SK-N-MC (cell line): ENCODE measurements at regions not wholly inside any gene's neighbourhood (a gene's known extent, or its start where the extent isn't known, plus 50 kb on each side); places are given as distances from the start of the nearest gene placed in this dataset.
"Not testable (repeated sequence)": the region's sequence is repeated elsewhere in the genome, so short reads cannot be mapped to it uniquely, and the experiment has no call there.

ENCODE experiments used
- DNase-seq: peaks from one replicate; pipeline ENCODE4 v3.0.0-alpha.2; 2011; ENCODE audit warnings: low read depth, low spot score
- H3K27ac ChIP-seq: fragments of 200-600 bp; sonication (generic); 2 replicates; pipeline ENCODE4 v1.5.1; 2016; ENCODE audit warnings: mixed run types
- H3K36me3 ChIP-seq: fragments of 200-600 bp; sonication (generic); 2 replicates; pipeline ENCODE4 v1.6.1; 2017; ENCODE audit warnings: antibody characterized with exemption, low read length, mixed read lengths; ENCODE audit not compliant: insufficient read depth
- H3K4me3 ChIP-seq: fragments of 200-600 bp; sonication (generic); 2 replicates; pipeline ENCODE4 v1.5.1; 2016
- H3K9ac ChIP-seq: fragments of 200-600 bp; sonication (generic); 2 replicates; pipeline ENCODE4 v1.8.0; 2017; ENCODE audit warnings: mixed run types, mixed read lengths; ENCODE audit not compliant: insufficient read length
- H3K9me3 ChIP-seq: fragments of 200-600 bp; sonication (generic); 2 replicates; pipeline ENCODE4 v1.6.1; 2017; ENCODE audit warnings: low read depth, mild to moderate bottlenecking, antibody characterized with exemption, low read length, moderate library complexity, mixed read lengths
- EZH2 ChIP-seq: fragments of 200-600 bp; sonication (generic); IDR thresholded peaks from one replicate; pipeline ENCODE4 v1.6.1; 2017; ENCODE audit warnings: antibody characterized with exemption
- FOXP2 ChIP-seq: optimal IDR thresholded peaks from 2 replicates; pipeline ENCODE3; 2011; ENCODE audit warnings: mild to moderate bottlenecking, moderate library complexity; ENCODE audit not compliant: insufficient read depth; ENCODE audit errors: extremely low read length, control extremely low read depth
- POLR2AphosphoS5 ChIP-seq: IDR thresholded peaks from 2 replicates; pipeline ENCODE4 v1.6.1; 2012; ENCODE audit warnings: mild to moderate bottlenecking, low read depth, low read length, borderline replicate concordance

DNA sequence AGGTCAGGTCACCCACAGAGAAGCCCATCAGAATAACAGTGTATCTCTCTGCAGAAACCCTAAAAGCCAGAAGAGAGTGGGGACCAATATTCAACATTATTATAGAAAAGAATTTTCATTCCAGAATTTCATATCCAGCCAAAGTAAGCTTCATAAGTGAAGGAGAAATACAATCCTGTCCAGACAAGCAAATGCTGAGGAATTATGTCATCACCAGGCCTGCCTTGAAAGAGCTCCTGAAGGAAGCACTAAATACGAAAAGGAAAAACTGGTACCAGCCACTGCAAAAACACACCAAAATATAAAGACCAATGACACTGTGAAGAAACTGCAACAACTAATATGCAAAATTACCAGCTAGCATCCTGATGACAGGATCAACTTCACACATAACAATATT is 260.0 kb upstream of the KYNU start:
- Histone ChIP-seq H3K36me3 (no peaks in the 10 kb centered on the region), H3K4me3 (no peak overlapping the region), H3K9ac (no peak overlapping the region), H3K9me3 (no peaks in the 10 kb centered on the region), H3K27ac (no peak overlapping the region)
- TF ChIP-seq POLR2AphosphoS5 (no peak), FOXP2 (no peak), EZH2 (no peak)
- no peak for DNase-seq

DNA sequence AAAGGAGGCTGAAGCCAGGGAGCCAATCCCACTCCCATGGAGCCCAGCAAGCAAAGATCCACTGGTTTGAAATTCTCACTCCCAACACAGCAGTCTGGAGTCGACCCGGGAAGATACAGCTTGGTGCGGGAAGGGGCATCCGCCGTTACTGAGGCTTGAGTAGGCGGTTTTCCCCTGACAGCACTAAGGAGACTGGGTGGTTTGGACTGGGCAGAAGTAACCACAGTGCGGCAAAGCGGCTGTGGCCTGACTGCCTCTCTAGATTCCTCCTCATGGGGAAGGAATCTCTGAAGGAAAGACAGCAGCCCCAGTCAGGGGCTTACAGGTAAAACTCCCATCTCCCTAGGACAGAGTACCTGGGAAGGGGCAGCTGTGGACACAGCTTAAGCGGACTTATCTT is 261.6 kb upstream of the KYNU start:
- Histone ChIP-seq H3K27ac (no peak overlapping the region), H3K36me3 (no peaks in the 10 kb centered on the region), H3K4me3 (no peak overlapping the region), H3K9ac (no peak overlapping the region), H3K9me3 (no peaks in the 10 kb centered on the region)
- TF ChIP-seq POLR2AphosphoS5: no peak
- no peak for TF ChIP-seq EZH2
- no peak for TF ChIP-seq FOXP2
- no peak for DNase-seq

DNA sequence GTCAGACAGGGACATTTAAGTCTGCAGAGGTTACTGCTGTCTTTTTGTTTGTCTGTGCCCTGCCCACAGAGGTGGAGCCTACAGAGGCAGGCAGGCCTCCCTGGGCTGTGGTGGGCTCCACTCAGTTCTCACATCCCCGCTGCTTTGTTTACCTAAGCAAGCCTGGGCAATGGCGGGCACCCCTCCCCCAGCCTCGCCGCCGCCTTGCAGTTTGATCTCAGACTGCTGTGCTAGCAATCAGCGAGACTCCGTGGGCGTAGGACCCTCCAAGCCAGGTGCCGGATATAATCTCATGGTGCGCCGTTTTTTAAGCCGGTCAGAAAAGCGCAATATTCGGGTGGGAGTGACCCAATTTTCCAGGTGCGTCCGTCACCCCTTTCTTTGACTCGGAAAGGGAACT is 264.3 kb upstream of the KYNU start:
- DNase-seq: not testable (repeated sequence)

DNA sequence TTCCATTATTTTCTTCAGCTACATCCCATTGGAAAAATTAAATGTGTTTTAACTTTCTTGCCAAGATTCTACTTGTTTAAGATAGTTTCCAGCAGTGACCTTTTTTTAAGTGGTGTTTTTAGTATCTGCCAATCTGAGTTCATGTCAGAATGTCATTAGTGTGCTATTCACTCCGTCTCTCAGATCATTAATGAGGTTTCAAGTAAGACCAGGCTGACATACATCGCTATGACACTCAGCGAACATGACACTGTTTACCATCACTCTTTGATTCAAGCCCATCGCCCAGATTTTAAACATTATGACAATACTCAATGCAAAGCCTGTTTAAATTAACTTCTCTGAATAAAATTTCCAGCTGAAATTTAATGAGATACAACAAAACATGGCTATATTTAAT is 272.0 kb upstream of the KYNU start:
- no peaks in the 10 kb centered on the region for H3K36me3 ChIP-seq
- DNase-seq: no peak
- H3K4me3 ChIP-seq: no peak overlapping the region
- TF ChIP-seq EZH2 (no peak), FOXP2 (no peak), POLR2AphosphoS5 (no peak)
- no peak overlapping the region for H3K9ac ChIP-seq
- H3K9me3 ChIP-seq: no peaks in the 10 kb centered on the region
- no peak overlapping the region for H3K27ac ChIP-seq

More for the DNA sequence above, 264.3 kb upstream of the KYNU start:
- H3K36me3 ChIP-seq, H3K4me3 ChIP-seq, H3K27ac ChIP-seq, H3K9me3 ChIP-seq, H3K9ac ChIP-seq: not testable (repeated sequence)

DNA sequence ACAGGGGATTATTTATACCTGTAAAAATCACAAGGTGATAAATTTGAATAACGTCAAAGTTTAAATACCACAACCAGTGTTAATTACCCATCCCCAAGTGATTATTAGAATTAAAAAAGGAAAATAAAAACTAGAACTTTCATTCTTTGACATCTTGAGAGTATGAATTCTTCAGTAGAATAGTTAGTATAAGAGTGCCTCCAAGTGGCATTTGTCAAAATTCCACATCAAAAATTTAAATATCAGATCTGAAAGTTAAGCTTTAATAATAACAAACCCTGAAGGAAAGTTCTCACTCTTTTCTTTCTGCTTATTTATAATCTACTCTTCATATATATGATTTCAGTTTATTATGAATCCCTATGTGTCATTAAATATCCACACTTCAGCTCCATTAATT is 273.7 kb upstream of the KYNU start:
- Histone ChIP-seq H3K9me3 (no peaks in the 10 kb centered on the region), H3K9ac (no peak overlapping the region), H3K27ac (no peak overlapping the region), H3K4me3 (no peak overlapping the region), H3K36me3 (no peaks in the 10 kb centered on the region)
- peak; percentile 22 for DNase-seq
- TF ChIP-seq EZH2 (no peak), FOXP2 (no peak), POLR2AphosphoS5 (no peak)

DNA sequence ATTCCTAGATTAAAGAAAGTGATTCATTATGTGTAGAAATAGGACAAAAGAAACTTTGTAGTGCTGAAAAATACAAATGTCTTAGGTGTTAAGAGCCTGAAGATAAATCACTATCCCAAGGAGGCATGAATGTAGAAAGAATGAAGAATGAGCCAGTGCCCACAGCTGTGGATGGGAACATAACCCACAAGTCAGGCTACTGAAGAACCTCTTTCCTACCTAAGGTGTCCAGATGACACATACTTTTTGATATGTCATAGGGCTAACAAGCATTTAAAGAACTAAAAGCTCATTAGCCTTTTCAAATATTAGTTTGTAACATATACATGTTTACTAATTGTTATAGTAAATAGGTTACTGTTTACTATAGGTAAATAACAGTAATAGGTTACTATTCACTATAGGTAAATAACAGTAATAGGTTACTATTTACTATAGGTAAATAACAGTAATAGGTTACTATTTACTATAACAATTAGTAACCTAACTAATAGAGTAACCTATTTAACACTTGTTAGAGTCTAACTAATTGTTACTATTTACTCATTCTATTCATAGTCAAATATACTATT is 275.0 kb upstream of the KYNU start:
- Histone ChIP-seq H3K4me3 (no peak overlapping the region), H3K9ac (no peak overlapping the region), H3K27ac (no peak overlapping the region), H3K36me3 (no peaks in the 10 kb centered on the region), H3K9me3 (no peaks in the 10 kb centered on the region)
- TF ChIP-seq POLR2AphosphoS5 (no peak), FOXP2 (no peak), EZH2 (no peak)
- DNase-seq: no peak

DNA sequence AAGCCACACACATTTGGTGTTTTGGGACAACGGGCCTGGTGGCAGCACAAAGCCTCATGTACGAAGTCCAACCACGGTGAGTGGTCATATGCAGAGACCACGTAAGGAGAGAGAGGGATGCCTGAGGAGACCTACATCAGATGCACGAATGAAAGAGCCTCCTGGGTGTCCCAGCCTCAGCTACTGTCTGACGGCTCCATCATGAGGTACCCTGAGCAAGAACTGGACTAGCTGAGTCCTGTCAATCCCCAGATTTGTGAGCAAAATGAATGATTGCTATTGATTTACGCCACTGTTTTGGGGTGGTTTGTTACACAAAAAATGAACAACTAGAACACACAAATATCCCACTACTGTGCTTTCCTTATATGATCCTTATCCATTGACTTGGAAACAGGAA is 275.7 kb upstream of the KYNU start:
- H3K27ac ChIP-seq: no peak overlapping the region
- H3K9me3 ChIP-seq: no peaks in the 10 kb centered on the region
- no peaks in the 10 kb centered on the region for H3K36me3 ChIP-seq
- no peak for TF ChIP-seq FOXP2
- TF ChIP-seq EZH2: no peak
- no peak for TF ChIP-seq POLR2AphosphoS5
- DNase-seq: no peak
- H3K4me3 ChIP-seq: no peak overlapping the region
- no peak overlapping the region for H3K9ac ChIP-seq

DNA sequence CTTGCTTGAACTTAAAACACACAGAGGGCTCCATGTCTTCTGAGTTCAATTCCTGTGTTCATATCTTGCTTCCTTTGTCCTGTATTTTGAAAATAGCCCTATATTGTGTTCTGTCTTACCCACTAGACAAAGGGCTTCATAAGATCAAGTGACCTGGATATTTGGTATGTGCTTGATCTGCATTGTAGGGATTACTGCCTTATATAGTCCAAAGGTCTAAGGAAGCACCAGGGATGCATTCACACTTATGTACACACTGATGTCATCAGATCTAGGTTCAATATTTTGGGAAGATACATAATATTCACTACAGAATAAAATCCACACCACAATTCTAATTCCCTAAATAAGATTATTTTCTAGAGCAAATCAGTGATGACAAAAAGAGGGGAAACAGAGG is 278.0 kb upstream of the KYNU start:
- no peak for TF ChIP-seq POLR2AphosphoS5
- TF ChIP-seq EZH2: no peak
- TF ChIP-seq FOXP2: no peak
- Histone ChIP-seq H3K9ac (no peak overlapping the region), H3K27ac (no peak overlapping the region), H3K9me3 (no peaks in the 10 kb centered on the region), H3K36me3 (no peaks in the 10 kb centered on the region), H3K4me3 (no peak overlapping the region)
- DNase-seq: no peak

DNA sequence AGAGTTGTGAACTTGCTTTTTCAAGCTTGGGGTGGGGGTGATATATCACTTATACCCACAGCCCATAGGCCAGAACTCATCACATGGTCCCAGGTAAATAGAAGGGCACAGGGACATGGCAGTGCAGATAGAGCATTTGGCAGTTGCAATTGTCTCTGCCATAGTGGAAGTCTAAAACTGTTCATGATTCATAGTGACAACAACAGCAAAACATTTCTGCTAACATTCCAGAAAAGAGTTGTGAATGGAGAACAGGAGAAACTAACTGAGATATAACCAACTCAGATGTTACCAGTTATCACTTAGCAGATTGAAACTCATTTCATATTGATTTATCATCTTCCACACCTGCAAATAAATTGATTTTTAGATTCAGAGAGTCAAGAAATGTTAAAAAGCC is 278.6 kb upstream of the KYNU start:
- H3K9ac ChIP-seq: no peak overlapping the region
- no peak for DNase-seq
- H3K36me3 ChIP-seq: no peaks in the 10 kb centered on the region
- no peaks in the 10 kb centered on the region for H3K9me3 ChIP-seq
- TF ChIP-seq POLR2AphosphoS5: no peak
- no peak for TF ChIP-seq EZH2
- TF ChIP-seq FOXP2: no peak
- no peak overlapping the region for H3K4me3 ChIP-seq
- no peak overlapping the region for H3K27ac ChIP-seq
